ENCODE measurements at regions not wholly inside any gene's neighbourhood (a gene's known extent, or its start where the extent isn't known, plus 50 kb on each side); places are given as distances from the start of the nearest gene placed in this dataset.

- ChIA-PET CTCF (no interaction called here), POLR2A (ENCODE audit: low non-redundant PET) (no interaction called here)
- no peaks in the 10 kb centered on the region for H3K4me1 ChIP-seq (ENCODE audit: insufficient read depth, low read length, poor library complexity, severe bottlenecking)
- no peak overlapping the region for H3K4me3 ChIP-seq (ENCODE audit: low read depth, low read length, poor library complexity, severe bottlenecking)
- peaks cover 6% of the 10 kb centered on the region for H3K9me3 ChIP-seq (ENCODE audit: low read depth, low read length, poor library complexity, severe bottlenecking)
- no TSS peak for BruUV-seq (replicated peaks)
- intact Hi-C loops (cut with micrococcal nuclease; ENCODE audit: unreplicated experiment), result no loop called here
- peaks cover 37% of the 10 kb centered on the region for H3K27me3 ChIP-seq (replicated peaks; ENCODE audit: insufficient read depth, low read depth, low read length, poor library complexity)
- H3K27ac ChIP-seq (ENCODE audit: low read depth, low read length, poor library complexity, severe bottlenecking), result no peak overlapping the region
- DNase-seq (ENCODE audit: low spot score), result no peak
- TF ChIP-seq EZH2 (IDR thresholded peaks at IDR 0.05; ENCODE audit: borderline replicate concordance, low read depth, low read length, poor library complexity, severe bottlenecking) (no peak), CTCF (conservative IDR thresholded peaks at IDR 0.05; ENCODE audit: low read depth, low read length) (no peak)
- no peaks in the 10 kb centered on the region for H3K36me3 ChIP-seq (ENCODE audit: insufficient read depth, low read length, poor library complexity, severe bottlenecking)
Measured at GRCh38 chr14:105938959-105939358, 412.6 kb downstream of the TMEM121 start.

GRCh38 chr14:105939810-105940508 lies 413.6 kb downstream of the TMEM121 start:
- Histone ChIP-seq H3K9me3 (ENCODE audit: low read depth, low read length, poor library complexity, severe bottlenecking) (peaks cover 5% of the 10 kb centered on the region), H3K27me3 (replicated peaks; ENCODE audit: insufficient read depth, low read depth, low read length, poor library complexity) (peaks cover 27% of the 10 kb centered on the region), H3K36me3 (ENCODE audit: insufficient read depth, low read length, poor library complexity, severe bottlenecking) (no peaks in the 10 kb centered on the region), H3K4me1 (ENCODE audit: insufficient read depth, low read length, poor library complexity, severe bottlenecking) (no peaks in the 10 kb centered on the region), H3K27ac (ENCODE audit: low read depth, low read length, poor library complexity, severe bottlenecking) (no peak overlapping the region), H3K4me3 (ENCODE audit: low read depth, low read length, poor library complexity, severe bottlenecking) (no peak overlapping the region)
- ChIA-PET CTCF (no interaction called here), POLR2A (ENCODE audit: low non-redundant PET) (no interaction called here)
- no peak for TF ChIP-seq CTCF (conservative IDR thresholded peaks at IDR 0.05; ENCODE audit: low read depth, low read length)
- no peak for TF ChIP-seq EZH2 (IDR thresholded peaks at IDR 0.05; ENCODE audit: borderline replicate concordance, low read depth, low read length, poor library complexity, severe bottlenecking)
- no peak for DNase-seq (ENCODE audit: low spot score)
- intact Hi-C loops (cut with micrococcal nuclease; ENCODE audit: unreplicated experiment), result loop anchor here (10.0 kb wide), 1 partner anchor 395 kb away; no protein-coding TSS in a partner anchor
- no TSS peak for BruUV-seq (replicated peaks)

GRCh38 chr14:105940534-105941225 lies 414.3 kb downstream of the TMEM121 start:
- Histone ChIP-seq H3K36me3 (ENCODE audit: insufficient read depth, low read length, poor library complexity, severe bottlenecking) (no peaks in the 10 kb centered on the region), H3K27me3 (replicated peaks; ENCODE audit: insufficient read depth, low read depth, low read length, poor library complexity) (peaks cover 20% of the 10 kb centered on the region), H3K4me3 (ENCODE audit: low read depth, low read length, poor library complexity, severe bottlenecking) (no peak overlapping the region), H3K27ac (ENCODE audit: low read depth, low read length, poor library complexity, severe bottlenecking) (no peak overlapping the region), H3K4me1 (ENCODE audit: insufficient read depth, low read length, poor library complexity, severe bottlenecking) (no peaks in the 10 kb centered on the region), H3K9me3 (ENCODE audit: low read depth, low read length, poor library complexity, severe bottlenecking) (no peaks in the 10 kb centered on the region)
- intact Hi-C loops (cut with micrococcal nuclease; ENCODE audit: unreplicated experiment), result loop anchor here (10.0 kb wide), 1 partner anchor 396 kb away; no protein-coding TSS in a partner anchor
- ChIA-PET POLR2A (ENCODE audit: low non-redundant PET) (interaction anchor here (0.5 kb wide), 1 partner anchor 151 kb away, joined by 5 read pairs; no protein-coding TSS in a partner anchor), CTCF (no interaction called here)
- BruUV-seq (replicated peaks), result no TSS peak
- TF ChIP-seq CTCF (conservative IDR thresholded peaks at IDR 0.05; ENCODE audit: low read depth, low read length) (no peak), EZH2 (IDR thresholded peaks at IDR 0.05; ENCODE audit: borderline replicate concordance, low read depth, low read length, poor library complexity, severe bottlenecking) (no peak)
- DNase-seq (ENCODE audit: low spot score), result no peak
